Heart right ventricle (tissue), 16 donors: ENCODE measurements at regions not wholly inside any gene's neighbourhood (a gene's known extent, or its start where the extent isn't known, plus 50 kb on each side); places are given as distances from the start of the nearest gene placed in this dataset.
A peak's percentile ranks its signal among the peaks of the same experiment; 100 is the strongest.

Source experiments
- ATAC-seq, 8 donors: fragments of 200-7000 bp; cut with Tn5 transposase; one replicate each; pipeline ENCODE4 v1.9.1; 2020; ENCODE audit warnings: mild to moderate bottlenecking in 8 of 8, moderate library complexity in 8 of 8, moderate number of reproducible peaks in 1 of 8
- DNase-seq, 2 donors: peaks; one replicate each; pipeline ENCODE4 v3.0.0-alpha.2; 2020
- H3K27ac ChIP-seq, 10 donors: fragments of 200-600 bp; sonication (generic) in 2 of 10; one replicate each; pipeline versions ENCODE4 v1.5.0 to v1.8.0; 2020 to 2022; ENCODE audit warnings: mild to moderate bottlenecking in 3 of 10
- H3K27me3 ChIP-seq, 7 donors: fragments of 200-600 bp; one replicate each; pipeline ENCODE4 v1.8.0; 2021 to 2022; ENCODE audit warnings: mild to moderate bottlenecking in 2 of 7
- H3K36me3 ChIP-seq, 9 donors: fragments of 200-600 bp; sonication (generic) in 1 of 9; one replicate each; pipeline versions ENCODE4 v1.5.0 to v1.8.0; 2020 to 2022; ENCODE audit warnings: mild to moderate bottlenecking in 2 of 9
- H3K4me1 ChIP-seq, 9 donors: fragments of 200-600 bp; sonication (generic) in 1 of 9; one replicate each; pipeline versions ENCODE4 v1.5.0 to v1.8.0; 2020 to 2022; ENCODE audit warnings: mild to moderate bottlenecking in 4 of 9
- H3K4me3 ChIP-seq, 10 donors: fragments of 200-600 bp; sonication (generic) in 2 of 10; one replicate each; pipeline versions ENCODE4 v1.5.0 to v1.8.0; 2020 to 2022; ENCODE audit warnings: mild to moderate bottlenecking in 7 of 10, moderate library complexity in 2 of 10
- H3K9me3 ChIP-seq, 11 donors: fragments of 200-600 bp in 10 of 11; sonication (generic) in 2 of 11; one replicate each; pipeline versions ENCODE4 v1.5.0 to v1.8.0; 2013 to 2022; ENCODE audit warnings: mild to moderate bottlenecking in 2 of 11, control low read depth in 1 of 11, moderate library complexity in 1 of 11
- CTCF ChIP-seq, 9 donors: fragments of 200-600 bp; sonication (generic) in 2 of 9; IDR thresholded peaks; one replicate each; pipeline versions ENCODE4 v1.5.0 to v1.8.0; 2021 to 2022; ENCODE audit warnings: antibody characterized with exemption in 9 of 9, mild to moderate bottlenecking in 5 of 9, moderate library complexity in 1 of 9
- WGBS, 2 donors: extraction: QIAGEN DNeasy Blood & Tissue Kit; methylation state at CpG; one replicate each; pipeline ENCODE4 v1.1.7; 2013; ENCODE audit warnings: inconsistent platforms in 1 of 2; 5-methylcytosine and 5-hydroxymethylcytosine counted together
- intact Hi-C, 10 donors: fragments of 100-400 bp; cut with DNase I; formaldehyde crosslinking; loops; one replicate each; pipeline versions ENCODE4 v1.11.1 to v1.14.2; 2022
- donor health status: Arrhythmogenic right ventricular cardiomyopathy.
- donor health status: ischemic (EF 13 %, LVEDD 7.1; RV severe dilation, severe dysfunction).
- donor health status: healthy with polysubstance abuse.
- donor health status: DM: no; HTN: yes; CAD: no.
- donor health status: DM: no; HTN: no; CAD: no.
- donor health status: ischemic (EF 25% LVEDD 6.9; RV normal size, moderate dysfunction).
- donor health status: ischemic (EF 25% LVEDD 5.7; RV mildly dilated, moderate dysfunction).
- donor health status: healthy.
- donor health status: DM: yes; HTN: yes; CAD: no.
- donor health status: Ischemic cardiomyopathy.
- donor health status: ischemic (EF 35%, LVEDD 5.7; RV mildly dilated, moderate dysfunction).
- donor health status: nonischemic (EF 11% LVEDD 7.7; RV severe dilation, severe dysfunction).
- donor health status: DM: yes; HTN: yes; CAD: no.
- donor health status: PGD.
- donor health status: ischemic (EF 29% LVEDD 5.4; RV normal size, mild dysfunction).
- donor health status: nonischemic (EF 23%, LVEDD 6.1; RV moderate dilation, normal function).

GRCh38 chr6:2560140-2560818 lies 190.4 kb downstream of the MYLK4 start:
- peak overlapping the region in 3 of 10 donors; percentile 11 to 51 (median 34) for H3K27ac ChIP-seq
- intact Hi-C loops = no loop called here
- H3K36me3 ChIP-seq = no peaks in the 10 kb centered on the region
- H3K4me3 ChIP-seq = no peak overlapping the region
- no peak for TF ChIP-seq CTCF (IDR thresholded peaks at IDR 0.05)
- peaks cover 0 to 14% (median 7%) of the 10 kb centered on the region in 9 donors for H3K4me1 ChIP-seq
- H3K27me3 ChIP-seq = no peaks in the 10 kb centered on the region
- 84 to 96% methylated on average over 8 of the region's 8 CpGs for WGBS, 2 donors
- DNase-seq = no peak
- ATAC-seq = no peak
- no peaks in the 10 kb centered on the region for H3K9me3 ChIP-seq

GRCh38 chr6:2558861-2559801 lies 191.6 kb downstream of the MYLK4 start:
- DNase-seq (no peak), ATAC-seq (no peak)
- Histone ChIP-seq H3K9me3 (no peaks in the 10 kb centered on the region), H3K27me3 (no peaks in the 10 kb centered on the region), H3K4me1 (peaks cover 0 to 14% (median 7%) of the 10 kb centered on the region in 9 donors), H3K27ac (no peak overlapping the region), H3K4me3 (no peak overlapping the region), H3K36me3 (no peaks in the 10 kb centered on the region)
- intact Hi-C loops = no loop called here
- TF ChIP-seq CTCF (IDR thresholded peaks at IDR 0.05) = no peak
- 92% methylated on average over 25 of the region's 25 CpGs for WGBS, 2 donors

- Histone ChIP-seq H3K27ac (no peak overlapping the region), H3K27me3 (no peaks in the 10 kb centered on the region), H3K4me1 (peaks cover 0 to 6% (median under 1%) of the 10 kb centered on the region in 9 donors), H3K36me3 (no peaks in the 10 kb centered on the region), H3K4me3 (no peak overlapping the region), H3K9me3 (no peaks in the 10 kb centered on the region)
- intact Hi-C loops = no loop called here
- no peak for DNase-seq
- 92% methylated on average over 13 of the region's 13 CpGs for WGBS, 2 donors
- TF ChIP-seq CTCF (IDR thresholded peaks at IDR 0.05) = no peak
- ATAC-seq = no peak
Observed at GRCh38 chr6:2558098-2558680, 192.5 kb downstream of the MYLK4 start.

GRCh38 chr6:2557181-2557720 lies 193.5 kb downstream of the MYLK4 start:
- ATAC-seq = no peak

More at GRCh38 chr6:2557181-2557720, 193.5 kb downstream of the MYLK4 start:
- no peaks in the 10 kb centered on the region for H3K27me3 ChIP-seq
- H3K4me1 ChIP-seq = no peaks in the 10 kb centered on the region
- TF ChIP-seq CTCF (IDR thresholded peaks at IDR 0.05) = no peak
- no peak for DNase-seq
- H3K9me3 ChIP-seq = no peaks in the 10 kb centered on the region
- no peaks in the 10 kb centered on the region for H3K36me3 ChIP-seq
- no peak overlapping the region for H3K27ac ChIP-seq
- no peak overlapping the region for H3K4me3 ChIP-seq
- WGBS, 2 donors = 95% methylated on average over 7 of the region's 7 CpGs
- intact Hi-C loops = no loop called here
